Embryonic facial prominence (tissue), 1 donor: ENCODE measurements at regions not wholly inside any gene's neighbourhood (a gene's known extent, or its start where the extent isn't known, plus 50 kb on each side); places are given as distances from the start of the nearest gene placed in this dataset.

Experiments used
- DNase-seq: peaks from one replicate; pipeline ENCODE4 v3.0.0-alpha.2; 2016; ENCODE audit errors: extremely low spot score

GRCh38 chr1:62370594-62370993, 51.4 kb upstream of the KANK4 start:
- DNase-seq = no peak

GRCh38 chr1:62371375-62371774, 52.1 kb upstream of the KANK4 start:
- no peak for DNase-seq

GRCh38 chr1:62373221-62373620, 54.0 kb upstream of the KANK4 start:
- no peak for DNase-seq

- DNase-seq = no peak
Measured at GRCh38 chr1:62377043-62377562, 57.9 kb upstream of the KANK4 start.

- no peak for DNase-seq
Measured at GRCh38 chr1:62380181-62380580, 56.7 kb upstream of the USP1 start.

GRCh38 chr1:62381831-62382657, 54.8 kb upstream of the USP1 start:
- no peak for DNase-seq

GRCh38 chr1:62382658-62382955, 54.2 kb upstream of the USP1 start:
- no peak for DNase-seq

- DNase-seq = peak; percentile 82
Measured at GRCh38 chr1:62384276-62385005, 52.4 kb upstream of the USP1 start.

GRCh38 chr1:62385923-62386322, 50.9 kb upstream of the USP1 start:
- no peak for DNase-seq

- no peak for DNase-seq
Measured at GRCh38 chr1:62386351-62387121, 50.3 kb upstream of the USP1 start.
